ENCODE measurements at regions not wholly inside any gene's neighbourhood (a gene's known extent, or its start where the extent isn't known, plus 50 kb on each side); places are given as distances from the start of the nearest gene placed in this dataset.
A peak's percentile ranks its signal among the peaks of the same experiment; 100 is the strongest.

- TF ChIP-seq CTCF (conservative IDR thresholded peaks at IDR 0.05; ENCODE audit: control insufficient read depth, insufficient read depth, low read depth, low read length): no peak
Observed at GRCh38 chr9:91161465-91162300, 200.0 kb downstream of the AUH start.

GRCh38 chr9:91162311-91162710, 199.4 kb downstream of the AUH start:
- no peak for TF ChIP-seq CTCF (conservative IDR thresholded peaks at IDR 0.05; ENCODE audit: control insufficient read depth, insufficient read depth, low read depth, low read length)
- peak; percentile 74 for DNase-seq (ENCODE audit: low read depth)
- no peak overlapping the region for H3K4me3 ChIP-seq (ENCODE audit: control insufficient read depth, low read depth, low read length)

More at GRCh38 chr9:91161465-91162300, 200.0 kb downstream of the AUH start:
- H3K4me3 ChIP-seq (ENCODE audit: control insufficient read depth, low read depth, low read length): no peak overlapping the region
- DNase-seq (ENCODE audit: low read depth): no peak

- TF ChIP-seq CTCF (conservative IDR thresholded peaks at IDR 0.05; ENCODE audit: control insufficient read depth, insufficient read depth, low read depth, low read length): no peak
- H3K4me3 ChIP-seq (ENCODE audit: control insufficient read depth, low read depth, low read length): no peak overlapping the region
- no peak for DNase-seq (ENCODE audit: low read depth)
Observed at GRCh38 chr9:91162784-91163443, 198.8 kb downstream of the AUH start.

GRCh38 chr9:91163444-91163772, 198.3 kb downstream of the AUH start:
- no peak overlapping the region for H3K4me3 ChIP-seq (ENCODE audit: control insufficient read depth, low read depth, low read length)
- no peak for TF ChIP-seq CTCF (conservative IDR thresholded peaks at IDR 0.05; ENCODE audit: control insufficient read depth, insufficient read depth, low read depth, low read length)
- no peak for DNase-seq (ENCODE audit: low read depth)

- no peak overlapping the region for H3K4me3 ChIP-seq (ENCODE audit: control insufficient read depth, low read depth, low read length)
- DNase-seq (ENCODE audit: low read depth): no peak
- no peak for TF ChIP-seq CTCF (conservative IDR thresholded peaks at IDR 0.05; ENCODE audit: control insufficient read depth, insufficient read depth, low read depth, low read length)
Observed at GRCh38 chr9:91163773-91164471, 197.8 kb downstream of the AUH start.

Measured in fibroblast of mammary gland (primary cell).